GM21576 (cell line): ENCODE measurements at regions not wholly inside any gene's neighbourhood (a gene's known extent, or its start where the extent isn't known, plus 50 kb on each side); places are given as distances from the start of the nearest gene placed in this dataset.

ENCODE experiments used
- ATAC-seq: cut with Tn5 transposase; IDR thresholded peaks from one replicate; pipeline ENCODE4 v1.9.1; 2021; ENCODE audit warnings: mild to moderate bottlenecking, moderate library complexity; ENCODE audit not compliant: unreplicated experiment

DNA sequence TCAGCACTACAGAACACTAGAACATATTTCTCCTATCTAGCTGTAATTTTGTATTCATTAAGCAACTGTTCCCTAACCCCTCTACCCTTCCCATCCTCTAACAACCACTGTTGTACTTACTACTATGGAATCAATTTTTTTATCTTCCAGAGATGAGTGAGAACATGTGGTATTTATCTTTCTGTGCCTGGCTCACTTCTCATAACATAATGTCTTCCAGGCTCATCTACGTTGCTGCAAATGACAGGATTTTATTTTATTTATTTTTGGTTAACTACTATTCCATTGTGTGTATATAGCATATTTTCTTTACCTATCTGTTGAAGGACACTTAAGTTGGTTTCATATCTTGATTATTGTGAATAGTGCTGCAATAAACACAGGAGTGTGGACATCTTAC lies 200.9 kb upstream of the CHRM2 start:
- no peak for ATAC-seq

- ATAC-seq: no peak
Observed at GRCh38 chr7:136665878-136666509, 202.5 kb upstream of the CHRM2 start.

- no peak for ATAC-seq
Observed at GRCh38 chr7:136664537-136664936, 203.9 kb upstream of the CHRM2 start.

- no peak for ATAC-seq
Observed at GRCh38 chr7:136657482-136657921, 210.9 kb upstream of the CHRM2 start.

DNA sequence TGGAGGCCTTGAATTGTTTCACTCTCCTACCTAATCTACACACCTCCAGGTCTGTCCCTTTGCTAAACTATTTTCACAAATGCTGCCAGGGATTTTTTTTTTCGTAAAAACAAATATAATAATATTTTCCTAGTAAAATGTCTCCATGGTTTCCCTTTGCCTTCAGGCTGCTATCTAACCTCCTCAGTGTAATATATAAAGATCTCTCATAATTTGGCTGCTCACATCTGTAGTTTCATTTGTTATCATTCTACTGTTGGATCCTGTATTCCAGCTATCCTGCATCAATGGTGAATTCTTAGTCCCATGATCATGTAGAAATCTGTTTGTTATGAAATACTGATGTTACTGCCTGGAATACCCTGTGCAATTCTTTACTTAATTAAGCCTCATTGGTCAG lies 211.9 kb upstream of the CHRM2 start:
- no peak for ATAC-seq

DNA sequence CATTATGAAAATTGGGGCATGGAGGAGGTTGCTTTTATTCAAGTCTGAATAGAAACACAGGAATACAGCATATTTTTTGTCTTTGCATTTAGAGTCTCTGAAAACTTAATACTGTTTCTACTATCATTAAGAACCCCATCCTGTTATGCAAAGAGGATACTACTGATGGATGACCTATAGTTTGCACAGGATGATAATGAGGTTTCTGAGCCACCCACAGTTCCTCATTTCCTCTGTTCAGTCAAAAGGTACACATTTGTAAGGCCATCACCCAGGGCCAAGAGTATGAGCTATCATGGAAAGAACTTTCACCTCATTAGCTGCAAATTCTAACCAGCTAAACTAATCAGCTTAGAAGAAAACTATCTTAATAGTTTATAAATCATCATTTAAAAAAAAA lies 213.0 kb upstream of the CHRM2 start:
- ATAC-seq: no peak

GRCh38 chr7:136654406-136654805 lies 214.0 kb upstream of the CHRM2 start:
- ATAC-seq: no peak

GRCh38 chr7:136652635-136653370 lies 215.6 kb upstream of the CHRM2 start:
- no peak for ATAC-seq

- no peak for ATAC-seq
Observed at GRCh38 chr7:136640977-136641376, 227.5 kb upstream of the CHRM2 start.

- ATAC-seq: no peak
Observed at GRCh38 chr7:136637813-136638212, 230.6 kb upstream of the CHRM2 start.

GRCh38 chr7:136635751-136636150 lies 232.7 kb upstream of the CHRM2 start:
- no peak for ATAC-seq

GRCh38 chr7:136618818-136619217 lies 249.6 kb upstream of the CHRM2 start:
- no peak for ATAC-seq

DNA sequence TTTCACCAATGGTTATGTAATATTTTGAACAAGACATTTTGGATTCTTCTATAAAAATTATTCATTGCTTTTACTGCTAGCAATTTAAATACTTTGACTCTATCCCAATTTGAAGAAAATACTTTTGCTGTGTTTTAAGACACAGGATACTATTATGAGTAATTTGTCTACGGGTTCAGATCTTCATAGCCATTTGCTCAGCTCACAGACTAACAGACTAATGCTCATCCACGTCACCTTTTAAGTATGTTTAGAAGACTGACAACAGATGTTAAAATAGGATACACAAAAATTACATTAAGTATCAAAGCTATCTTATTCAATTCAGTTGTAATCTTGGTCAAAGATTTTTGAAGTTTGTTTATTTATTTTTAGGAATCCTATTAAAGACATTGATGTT lies 251.3 kb upstream of the CHRM2 start:
- ATAC-seq: no peak

GRCh38 chr7:136605532-136606329 lies 262.7 kb upstream of the CHRM2 start:
- ATAC-seq: no peak

DNA sequence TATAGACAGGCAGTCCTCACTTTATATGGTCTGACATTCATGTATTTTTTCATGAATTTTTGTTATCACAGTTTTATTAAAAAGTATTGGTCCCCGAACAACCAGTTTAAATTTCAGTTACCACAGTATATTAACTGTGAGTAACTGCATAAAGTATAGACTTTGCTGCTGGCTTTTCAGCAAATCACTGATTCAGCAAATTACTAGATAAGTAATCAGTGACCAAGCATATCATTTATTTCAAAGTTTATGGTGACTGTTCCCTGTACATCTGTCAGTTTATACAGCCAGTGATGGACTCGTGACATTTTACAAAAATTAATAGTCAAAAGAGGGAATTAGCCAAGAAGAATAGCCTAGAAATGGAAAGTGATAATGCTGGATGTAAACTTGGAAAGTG lies 266.7 kb upstream of the CHRM2 start:
- ATAC-seq: no peak

DNA sequence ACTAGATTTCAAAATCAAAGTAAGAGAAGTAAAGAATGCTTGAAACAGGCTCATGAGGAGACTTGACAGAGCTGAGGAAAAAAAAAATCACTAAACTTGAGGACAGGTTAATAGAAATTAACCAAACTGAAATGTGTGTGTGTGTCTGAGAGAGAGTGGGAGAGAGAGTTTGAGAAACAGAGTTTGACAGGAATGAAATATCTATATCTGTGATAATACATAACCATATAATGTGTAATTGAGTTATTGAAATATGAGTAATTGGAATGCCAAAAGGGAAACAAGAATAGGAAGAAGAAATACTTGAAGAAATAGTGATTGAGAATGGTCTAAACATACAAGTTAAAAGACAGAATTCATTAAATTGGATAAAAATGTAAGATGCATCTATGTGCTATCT lies 268.0 kb upstream of the CHRM2 start:
- ATAC-seq: no peak

GRCh38 chr7:136594739-136595144 lies 273.7 kb upstream of the CHRM2 start:
- no peak for ATAC-seq

DNA sequence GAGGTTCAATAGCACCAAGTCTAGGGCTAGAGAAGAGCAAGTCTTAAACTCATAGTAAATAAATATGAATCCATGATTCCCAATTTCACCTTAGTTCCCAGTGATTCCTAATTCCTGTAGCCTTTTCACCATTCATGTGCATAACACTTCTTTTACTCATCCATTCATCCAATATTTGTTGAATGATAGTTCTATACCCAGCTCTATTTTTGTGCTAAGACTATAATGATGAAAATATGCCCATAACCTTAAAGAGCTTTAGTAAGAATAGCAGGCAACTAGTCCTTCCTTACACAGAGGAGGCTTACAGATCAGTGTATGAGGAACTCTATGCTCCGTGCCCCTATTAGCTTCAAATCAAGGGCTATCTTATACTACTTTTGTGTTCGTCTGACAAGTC lies 280.2 kb upstream of the CHRM2 start:
- ATAC-seq: no peak

- ATAC-seq: no peak
Observed at GRCh38 chr7:136585954-136586670, 282.3 kb upstream of the CHRM2 start.

- no peak for ATAC-seq
Observed at GRCh38 chr7:136566491-136566890, 302.0 kb upstream of the CHRM2 start.

DNA sequence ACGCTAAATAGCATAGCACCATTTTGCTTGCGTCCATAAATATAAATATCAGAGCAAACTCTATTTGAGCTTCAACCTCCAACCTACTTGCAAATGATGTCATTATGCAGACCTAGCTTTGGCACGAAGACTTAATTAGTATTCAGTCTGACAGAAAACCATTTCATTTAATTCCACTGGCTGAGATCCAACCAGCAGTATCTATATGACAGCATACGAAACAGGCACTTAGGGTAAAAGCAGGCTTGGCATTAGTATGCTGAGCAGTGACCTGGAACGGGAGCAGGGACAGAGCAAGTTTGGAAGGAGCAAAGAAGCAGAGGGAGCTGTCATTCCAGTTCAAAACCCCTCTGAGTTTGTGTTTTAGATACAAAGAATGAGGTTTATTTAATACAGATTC lies 312.5 kb upstream of the CHRM2 start:
- ATAC-seq: no peak
